ENCODE measurements at regions not wholly inside any gene's neighbourhood (a gene's known extent, or its start where the extent isn't known, plus 50 kb on each side); places are given as distances from the start of the nearest gene placed in this dataset.

DNA sequence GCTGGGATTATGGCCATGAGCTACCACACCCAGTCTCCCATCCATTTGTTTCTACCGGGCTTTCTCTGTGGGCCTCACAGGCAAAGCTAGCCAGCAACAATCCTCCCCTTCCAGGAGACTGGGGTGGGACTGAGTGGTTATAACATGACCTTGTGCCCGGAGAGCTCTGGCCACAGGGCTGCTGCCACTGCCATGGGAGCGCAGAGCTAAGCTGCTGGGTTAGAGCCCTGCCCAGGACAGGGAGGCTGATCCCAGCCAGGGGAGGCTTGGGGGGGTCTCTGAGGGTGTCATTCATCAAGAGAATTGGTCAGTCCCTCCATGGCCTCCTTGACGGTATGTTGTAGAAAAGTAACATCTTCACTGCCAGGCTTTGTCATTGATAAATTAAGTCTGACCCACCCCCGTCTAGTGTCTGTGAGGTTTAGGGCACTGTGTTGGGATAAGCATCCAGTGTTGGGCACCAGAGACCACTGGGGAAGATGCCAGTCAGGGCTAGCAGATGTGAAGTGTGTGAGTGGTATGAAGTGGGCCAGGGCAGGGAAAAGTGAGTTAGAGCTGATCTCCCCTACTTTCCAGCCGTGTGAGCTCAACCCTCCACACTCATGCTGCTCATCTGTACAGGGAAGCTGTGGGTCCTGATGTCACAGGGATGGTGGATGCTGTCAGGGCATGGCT is 368.4 kb upstream of the HS6ST1 start:
- H3K4me1 ChIP-seq (ENCODE audit: control insufficient read depth, extremely low read depth, insufficient read depth, low read length) = no peaks in the 10 kb centered on the region
- no peak overlapping the region for H3K9ac ChIP-seq (ENCODE audit: insufficient read depth, low read length)
- H4K20me1 ChIP-seq (ENCODE audit: control insufficient read depth, extremely low read depth, insufficient read depth, low read length) = no peaks in the 10 kb centered on the region
- no peaks in the 10 kb centered on the region for H3K79me2 ChIP-seq (ENCODE audit: control insufficient read depth, insufficient read depth, low read length)
- H3K4me2 ChIP-seq (ENCODE audit: extremely low read depth, insufficient read depth, low read length) = no peak overlapping the region
- no peak overlapping the region for H3K4me3 ChIP-seq (replicated peaks in 1 of 4; ENCODE audit: control extremely low read depth in 1 of 4, insufficient read depth in 1 of 4, low read depth in 3 of 4, low read length in 4 of 4)
- no peak for TF ChIP-seq EZH2 (IDR thresholded peaks at IDR 0.05; ENCODE audit: low read length, missing control alignments)
- no peak for TF ChIP-seq CTCF (conservative IDR thresholded peaks at IDR 0.05 in 1 of 2, IDR thresholded peaks at IDR 0.05 in 1 of 2; ENCODE audit: low read depth in 1 of 2, low read length in 2 of 2)
- DNase-seq (ENCODE audit: low read depth in 2 of 2) = no peak
- no peak overlapping the region for H3K27ac ChIP-seq (ENCODE audit: insufficient read depth, low read length)
- H3K9me3 ChIP-seq (ENCODE audit: control insufficient read depth, insufficient read depth, low read depth, low read length) = no peaks in the 10 kb centered on the region
- no peaks in the 10 kb centered on the region for H3K36me3 ChIP-seq (ENCODE audit: control insufficient read depth, insufficient read depth, low read length)
- H2AFZ ChIP-seq (ENCODE audit: low read length) = no peak overlapping the region
- no peaks in the 10 kb centered on the region for H3K27me3 ChIP-seq (ENCODE audit: control insufficient read depth, insufficient read depth, low read length)

DNA sequence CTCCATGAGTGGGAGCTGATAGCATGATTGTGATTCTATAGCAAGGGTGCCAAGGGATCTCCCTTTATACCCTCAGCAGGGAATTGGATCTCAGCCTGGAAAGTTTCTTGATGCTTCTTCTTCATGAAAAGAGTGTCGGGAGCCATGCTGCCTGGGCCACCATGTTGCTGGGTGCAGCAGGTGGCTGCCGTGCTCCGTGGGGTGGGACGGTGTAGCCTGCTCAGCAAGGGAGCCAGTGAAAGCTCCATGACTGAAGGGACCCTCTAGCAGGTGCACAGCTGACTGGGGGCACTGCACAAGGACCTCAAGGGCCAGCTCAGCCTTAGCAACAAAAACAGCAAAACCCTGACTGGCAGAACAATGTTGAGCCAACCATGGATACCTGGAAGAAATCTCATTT is 368.9 kb upstream of the HS6ST1 start:
- Histone ChIP-seq H3K4me3 (replicated peaks in 1 of 4; ENCODE audit: control extremely low read depth in 1 of 4, insufficient read depth in 1 of 4, low read depth in 3 of 4, low read length in 4 of 4) (no peak overlapping the region), H3K9me3 (ENCODE audit: control insufficient read depth, insufficient read depth, low read depth, low read length) (no peaks in the 10 kb centered on the region), H3K9ac (ENCODE audit: insufficient read depth, low read length) (no peak overlapping the region), H3K27ac (ENCODE audit: insufficient read depth, low read length) (no peak overlapping the region), H3K36me3 (ENCODE audit: control insufficient read depth, insufficient read depth, low read length) (no peaks in the 10 kb centered on the region), H3K4me2 (ENCODE audit: extremely low read depth, insufficient read depth, low read length) (no peak overlapping the region), H3K4me1 (ENCODE audit: control insufficient read depth, extremely low read depth, insufficient read depth, low read length) (no peaks in the 10 kb centered on the region), H4K20me1 (ENCODE audit: control insufficient read depth, extremely low read depth, insufficient read depth, low read length) (no peaks in the 10 kb centered on the region), H3K79me2 (ENCODE audit: control insufficient read depth, insufficient read depth, low read length) (no peaks in the 10 kb centered on the region), H3K27me3 (ENCODE audit: control insufficient read depth, insufficient read depth, low read length) (no peaks in the 10 kb centered on the region), H2AFZ (ENCODE audit: low read length) (no peak overlapping the region)
- DNase-seq (ENCODE audit: low read depth in 2 of 2) = no peak
- no peak for TF ChIP-seq CTCF (conservative IDR thresholded peaks at IDR 0.05 in 1 of 2, IDR thresholded peaks at IDR 0.05 in 1 of 2; ENCODE audit: low read depth in 1 of 2, low read length in 2 of 2)

DNA sequence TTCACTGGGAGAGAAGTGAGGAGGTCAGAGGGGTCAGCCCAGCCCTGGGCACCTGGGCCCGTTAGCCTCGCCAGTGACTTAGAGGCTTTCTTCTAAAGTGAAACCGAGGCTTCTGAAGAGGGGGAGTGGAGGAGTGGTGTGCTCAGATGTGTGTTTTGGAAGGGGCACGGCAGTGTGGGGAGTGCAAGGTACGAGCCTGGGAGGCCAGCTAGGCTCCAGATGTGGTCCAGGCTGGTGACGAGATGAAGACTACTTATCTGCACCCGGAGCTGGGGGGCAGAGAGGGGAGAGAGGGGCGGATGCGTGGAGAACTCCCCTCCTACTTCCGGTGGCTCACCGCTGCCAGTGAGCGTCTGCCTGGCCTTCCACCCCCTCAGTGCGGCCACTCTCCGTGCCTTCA is 371.3 kb upstream of the HS6ST1 start:
- TF ChIP-seq EZH2 (IDR thresholded peaks at IDR 0.05; ENCODE audit: low read length, missing control alignments) (no peak), CTCF (conservative IDR thresholded peaks at IDR 0.05 in 1 of 2, IDR thresholded peaks at IDR 0.05 in 1 of 2; ENCODE audit: low read depth in 1 of 2, low read length in 2 of 2) (no peak)
- DNase-seq (ENCODE audit: low read depth in 2 of 2) = no peak
- no peaks in the 10 kb centered on the region for H3K36me3 ChIP-seq (ENCODE audit: control insufficient read depth, insufficient read depth, low read length)
- H2AFZ ChIP-seq (ENCODE audit: low read length) = no peak overlapping the region
- H3K4me1 ChIP-seq (ENCODE audit: control insufficient read depth, extremely low read depth, insufficient read depth, low read length) = no peaks in the 10 kb centered on the region
- no peaks in the 10 kb centered on the region for H3K79me2 ChIP-seq (ENCODE audit: control insufficient read depth, insufficient read depth, low read length)
- H3K4me2 ChIP-seq (ENCODE audit: extremely low read depth, insufficient read depth, low read length) = no peak overlapping the region
- no peak overlapping the region for H3K9ac ChIP-seq (ENCODE audit: insufficient read depth, low read length)
- no peaks in the 10 kb centered on the region for H3K27me3 ChIP-seq (ENCODE audit: control insufficient read depth, insufficient read depth, low read length)
- H3K27ac ChIP-seq (ENCODE audit: insufficient read depth, low read length) = no peak overlapping the region
- no peaks in the 10 kb centered on the region for H4K20me1 ChIP-seq (ENCODE audit: control insufficient read depth, extremely low read depth, insufficient read depth, low read length)
- no peak overlapping the region for H3K4me3 ChIP-seq (replicated peaks in 1 of 4; ENCODE audit: control extremely low read depth in 1 of 4, insufficient read depth in 1 of 4, low read depth in 3 of 4, low read length in 4 of 4)
- no peaks in the 10 kb centered on the region for H3K9me3 ChIP-seq (ENCODE audit: control insufficient read depth, insufficient read depth, low read depth, low read length)
